ENCODE measurements at regions not wholly inside any gene's neighbourhood (a gene's known extent, or its start where the extent isn't known, plus 50 kb on each side); places are given as distances from the start of the nearest gene placed in this dataset.

- TF ChIP-seq EZH2 (IDR thresholded peaks at IDR 0.05; ENCODE audit: insufficient read depth, low read length), result no peak
- TF ChIP-seq CTCF (IDR thresholded peaks at IDR 0.05; ENCODE audit: insufficient read depth, low read depth, low read length), result no peak
These were observed 56.5 kb upstream of the CIBAR2 start for GRCh38 chr16:85168732-85169256.
